GM23338 (cell line): ENCODE measurements at regions not wholly inside any gene's neighbourhood (a gene's known extent, or its start where the extent isn't known, plus 50 kb on each side); places are given as distances from the start of the nearest gene placed in this dataset.
"Not testable (repeated sequence)": the region's sequence is repeated elsewhere in the genome, so short reads cannot be mapped to it uniquely, and the experiment has no call there.

ENCODE experiments used
- CREB1 ChIP-seq: fragments of 250-450 bp; sonication (Bioruptor Pico); IDR thresholded peaks from 2 replicates; pipeline ENCODE4 v1.5.0; 2020; ENCODE audit warnings: low read depth, mild to moderate bottlenecking, moderate library complexity
- CTCF ChIP-seq, 2 experiments: fragments of 200-600 bp in 1 of 2; sonication (generic) in 1 of 2; conservative IDR thresholded peaks; 2 replicates each; pipeline versions ENCODE4 v1.5.1 to v1.6.1; 2016 to 2017; ENCODE audit warnings: antibody characterized with exemption in 2 of 2, low read depth in 2 of 2, mild to moderate bottlenecking in 2 of 2, moderate library complexity in 1 of 2
- EZH2 ChIP-seq: fragments of 200-600 bp; sonication (generic); IDR thresholded peaks from one replicate; pipeline ENCODE4 v1.8.0; 2017; ENCODE audit warnings: antibody characterized with exemption, mild to moderate bottlenecking, low read depth; ENCODE audit not compliant: unreplicated experiment
- EZH2phosphoT487 ChIP-seq: fragments of 200-600 bp; sonication (generic); IDR thresholded peaks from one replicate; pipeline ENCODE4 v1.8.1; 2018; ENCODE audit warnings: antibody characterized with exemption; ENCODE audit not compliant: unreplicated experiment
- JUNB ChIP-seq: IDR thresholded peaks from one replicate; pipeline ENCODE4 v1.6.1; 2016; ENCODE audit warnings: antibody characterized with exemption; ENCODE audit not compliant: unreplicated experiment
- NANOG ChIP-seq: IDR thresholded peaks from 2 replicates; pipeline ENCODE4 v1.6.1; 2016; ENCODE audit warnings: antibody characterized with exemption, borderline replicate concordance
- REST ChIP-seq: IDR thresholded peaks from one replicate; pipeline ENCODE4 v1.6.1; 2018; ENCODE audit warnings: antibody characterized with exemption; ENCODE audit not compliant: unreplicated experiment
- STAT1 ChIP-seq: IDR thresholded peaks from one replicate; pipeline ENCODE4 v1.6.1; 2016; ENCODE audit warnings: antibody characterized with exemption; ENCODE audit not compliant: unreplicated experiment
- ZNF114 ChIP-seq: fragments of 250-450 bp; sonication (Bioruptor Pico); IDR thresholded peaks from 2 replicates; pipeline ENCODE4 v1.5.0; 2020; ENCODE audit warnings: mild to moderate bottlenecking, moderate library complexity
- TF ChIP-seq, protein P1 (sequence below): IDR thresholded peaks from 2 replicates; pipeline ENCODE4 v1.6.1; 2016; ENCODE audit warnings: antibody characterized with exemption

DNA sequence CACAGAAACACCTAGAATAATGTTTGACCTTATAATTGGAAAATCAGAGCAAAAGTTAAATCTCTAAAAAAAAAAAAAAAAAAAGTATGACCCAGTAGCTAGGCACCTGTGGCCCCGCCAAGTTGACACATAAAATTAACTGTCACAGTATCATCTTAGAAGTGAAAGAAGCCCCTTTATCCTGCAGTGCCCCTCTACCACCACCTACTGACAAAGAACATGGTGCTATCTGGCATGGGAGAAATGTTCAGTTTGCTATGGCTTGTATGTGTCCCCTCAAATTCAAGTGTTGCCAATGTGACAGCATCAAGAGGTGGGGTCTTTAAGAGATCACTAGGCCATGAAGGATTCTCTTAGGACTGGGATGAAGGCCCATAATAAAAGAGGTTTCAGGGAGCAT is 601.5 kb downstream of the TRIML1 start:
- not testable (repeated sequence) for TF ChIP-seq CTCF (conservative IDR thresholded peaks at IDR 0.05; ENCODE audit: low read depth in 2 of 2); JUNB; REST; STAT1; EZH2; NANOG; ZNF114 (CRISPR knock-in tag); EZH2phosphoT487; CREB1
- TF ChIP-seq, protein P1, sequence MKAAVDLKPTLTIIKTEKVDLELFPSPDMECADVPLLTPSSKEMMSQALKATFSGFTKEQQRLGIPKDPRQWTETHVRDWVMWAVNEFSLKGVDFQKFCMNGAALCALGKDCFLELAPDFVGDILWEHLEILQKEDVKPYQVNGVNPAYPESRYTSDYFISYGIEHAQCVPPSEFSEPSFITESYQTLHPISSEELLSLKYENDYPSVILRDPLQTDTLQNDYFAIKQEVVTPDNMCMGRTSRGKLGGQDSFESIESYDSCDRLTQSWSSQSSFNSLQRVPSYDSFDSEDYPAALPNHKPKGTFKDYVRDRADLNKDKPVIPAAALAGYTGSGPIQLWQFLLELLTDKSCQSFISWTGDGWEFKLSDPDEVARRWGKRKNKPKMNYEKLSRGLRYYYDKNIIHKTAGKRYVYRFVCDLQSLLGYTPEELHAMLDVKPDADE, result not testable (repeated sequence)
